Smooth muscle cell (in vitro differentiated cells): ENCODE measurements at regions not wholly inside any gene's neighbourhood (a gene's known extent, or its start where the extent isn't known, plus 50 kb on each side); places are given as distances from the start of the nearest gene placed in this dataset.

Source experiments
- DNase-seq: peaks from one replicate; lab custom pipeline; 2025; ENCODE audit not compliant: unreplicated experiment; lab: John Stamatoyannopoulos, UW
- H2AFZ ChIP-seq: fragments of 200-600 bp; sonication (generic); 2 replicates; pipeline ENCODE4 v1.6.0; 2016; ENCODE audit warnings: antibody characterized with exemption, low read depth, mild to moderate bottlenecking
- H3F3A ChIP-seq: fragments of 200-600 bp; sonication (generic); 2 replicates; pipeline ENCODE4 v1.6.0; 2017; ENCODE audit warnings: antibody characterized with exemption, low read depth
- H3K27ac ChIP-seq: fragments of 200-600 bp; sonication (generic); 2 replicates; pipeline ENCODE4 v1.5.1; 2016; ENCODE audit warnings: low read depth, mild to moderate bottlenecking
- H3K27me3 ChIP-seq: fragments of 200-600 bp; sonication (generic); 2 replicates; pipeline ENCODE4 v1.6.1; 2016; ENCODE audit warnings: low read depth, mild to moderate bottlenecking
- H3K36me3 ChIP-seq: fragments of 200-600 bp; sonication (generic); 2 replicates; pipeline ENCODE4 v1.5.1; 2016; ENCODE audit warnings: low read depth
- H3K4me1 ChIP-seq: fragments of 200-600 bp; sonication (generic); 2 replicates; pipeline ENCODE4 v1.5.1; 2016; ENCODE audit warnings: low read depth
- H3K4me2 ChIP-seq: fragments of 200-600 bp; sonication (generic); 2 replicates; pipeline ENCODE4 v1.6.0; 2016; ENCODE audit warnings: mild to moderate bottlenecking
- H3K4me3 ChIP-seq: fragments of 200-600 bp; sonication (generic); 2 replicates; pipeline ENCODE4 v1.5.1; 2016; ENCODE audit warnings: mild to moderate bottlenecking
- H3K79me2 ChIP-seq: fragments of 200-600 bp; sonication (generic); 2 replicates; pipeline ENCODE4 v1.6.0; 2016; ENCODE audit warnings: low read depth, mild to moderate bottlenecking
- H3K9ac ChIP-seq: fragments of 200-600 bp; sonication (generic); 2 replicates; pipeline ENCODE4 v1.6.0; 2016; ENCODE audit warnings: low read depth
- H3K9me3 ChIP-seq: fragments of 200-600 bp; sonication (generic); replicated peaks from 2 replicates; pipeline ENCODE4 v1.5.1; 2016; ENCODE audit warnings: low read depth
- H4K20me1 ChIP-seq: fragments of 200-600 bp; sonication (generic); 2 replicates; pipeline ENCODE4 v1.6.0; 2016; ENCODE audit warnings: low read depth
- CTCF ChIP-seq: fragments of 200-600 bp; sonication (generic); IDR thresholded peaks from 2 replicates; pipeline ENCODE4 v1.5.1; 2017; ENCODE audit warnings: borderline replicate concordance, mild to moderate bottlenecking, antibody characterized with exemption; ENCODE audit not compliant: insufficient read depth, poor library complexity, severe bottlenecking
- WGBS: methylation state at CpG from one replicate; pipeline ENCODE4 v1.1.7; 2016; ENCODE audit warnings: low lambda C conversion rate; 5-methylcytosine and 5-hydroxymethylcytosine counted together

GRCh38 chr13:107778094-107778493 lies 437.2 kb downstream of the LIG4 start:
- Histone ChIP-seq H3K9me3 (no peaks in the 10 kb centered on the region), H3F3A (no peaks in the 10 kb centered on the region), H3K27me3 (no peaks in the 10 kb centered on the region), H4K20me1 (no peaks in the 10 kb centered on the region), H3K79me2 (no peaks in the 10 kb centered on the region), H3K9ac (no peak overlapping the region), H3K27ac (no peak overlapping the region), H3K36me3 (no peaks in the 10 kb centered on the region), H3K4me2 (no peak overlapping the region), H3K4me1 (no peaks in the 10 kb centered on the region), H3K4me3 (no peak overlapping the region), H2AFZ (no peak overlapping the region)
- WGBS, result 79% methylated on average over 1 of the region's 1 CpG
- no peak for DNase-seq
- TF ChIP-seq CTCF, result no peak

- Histone ChIP-seq H2AFZ (no peak overlapping the region), H3K27me3 (no peaks in the 10 kb centered on the region), H3K9ac (no peak overlapping the region), H3K4me2 (no peak overlapping the region), H3K4me1 (peaks cover 14% of the 10 kb centered on the region), H3K79me2 (no peaks in the 10 kb centered on the region), H3K9me3 (no peaks in the 10 kb centered on the region), H4K20me1 (no peaks in the 10 kb centered on the region), H3K36me3 (no peaks in the 10 kb centered on the region), H3K27ac (no peak overlapping the region), H3F3A (no peaks in the 10 kb centered on the region), H3K4me3 (no peak overlapping the region)
- TF ChIP-seq CTCF, result no peak
- DNase-seq, result no peak
Measured at GRCh38 chr13:107770541-107770940, 444.8 kb downstream of the LIG4 start.

GRCh38 chr13:107767119-107767518 lies 448.2 kb downstream of the LIG4 start:
- no peak overlapping the region for H3K27ac ChIP-seq
- no peaks in the 10 kb centered on the region for H3K36me3 ChIP-seq
- H2AFZ ChIP-seq, result no peak overlapping the region
- TF ChIP-seq CTCF, result no peak
- no peaks in the 10 kb centered on the region for H3K9me3 ChIP-seq
- 73% methylated on average over 3 of the region's 3 CpGs for WGBS
- no peaks in the 10 kb centered on the region for H4K20me1 ChIP-seq
- no peak overlapping the region for H3K4me2 ChIP-seq
- no peak overlapping the region for H3K4me3 ChIP-seq
- no peaks in the 10 kb centered on the region for H3F3A ChIP-seq
- H3K4me1 ChIP-seq, result peaks cover 14% of the 10 kb centered on the region
- no peaks in the 10 kb centered on the region for H3K27me3 ChIP-seq
- no peak for DNase-seq
- no peaks in the 10 kb centered on the region for H3K79me2 ChIP-seq
- no peak overlapping the region for H3K9ac ChIP-seq

- Histone ChIP-seq H3K79me2 (no peaks in the 10 kb centered on the region), H3K27ac (no peak overlapping the region), H3K4me1 (peaks cover 10% of the 10 kb centered on the region), H2AFZ (no peak overlapping the region), H3K4me3 (no peak overlapping the region), H3K4me2 (peak overlapping the region; percentile 26), H3K9me3 (no peaks in the 10 kb centered on the region), H3K27me3 (no peaks in the 10 kb centered on the region), H3K9ac (no peak overlapping the region), H4K20me1 (no peaks in the 10 kb centered on the region), H3K36me3 (no peaks in the 10 kb centered on the region), H3F3A (no peaks in the 10 kb centered on the region)
- WGBS, result 77% methylated on average over 6 of the region's 6 CpGs
- TF ChIP-seq CTCF, result no peak
- no peak for DNase-seq
Measured at GRCh38 chr13:107765724-107766401, 449.5 kb downstream of the LIG4 start.
